H1 (cell line): ENCODE measurements at regions not wholly inside any gene's neighbourhood (a gene's known extent, or its start where the extent isn't known, plus 50 kb on each side); places are given as distances from the start of the nearest gene placed in this dataset.

Experiments used
- CTCF ChIA-PET: fragments of 300-600 bp; sonication (Branson Sonifier 250); formaldehyde crosslinking; loops from one replicate; lab custom pipeline; 2021; ENCODE audit not compliant: partially characterized antibody; lab: Charles Lee
- POLR2A ChIA-PET: fragments of 300-600 bp; sonication (Branson Sonifier 250); formaldehyde crosslinking; loops from one replicate; lab custom pipeline; 2021; ENCODE audit warnings: inconsistent platforms; ENCODE audit not compliant: partially characterized antibody; lab: Charles Lee
- DNase-seq, 2 experiments: peaks; one replicate each; pipeline versions ENCODE4 v3.0.0 to v3.0.0-alpha.2; 2010 to 2022; ENCODE audit warnings: low spot score in 2 of 2, low read depth in 1 of 2, mixed read lengths in 1 of 2
- FAIRE-seq: peaks from 2 replicates; lab custom pipeline; 2011; peaks lifted over from hg19 to GRCh38; lab: Jason Lieb, UNC
- H2AFZ ChIP-seq: 2 replicates; pipeline ENCODE4 v1.8.1; 2012; ENCODE audit warnings: low read length, inconsistent platforms
- H2AK5ac ChIP-seq: 2 replicates; pipeline ENCODE4 v1.6.1; 2013; ENCODE audit warnings: low read depth, low read length
- H2BK120ac ChIP-seq: replicated peaks from 2 replicates; pipeline ENCODE3; 2013; ENCODE audit warnings: low read depth, low read length, inconsistent platforms
- H2BK12ac ChIP-seq: 2 replicates; pipeline ENCODE4 v1.6.1; 2013; ENCODE audit warnings: low read depth, low read length
- H2BK15ac ChIP-seq: 2 replicates; pipeline ENCODE4 v1.6.1; 2013; ENCODE audit warnings: low read length
- H2BK20ac ChIP-seq: 2 replicates; pipeline ENCODE4 v1.6.1; 2013; ENCODE audit warnings: low read length
- H2BK5ac ChIP-seq: 2 replicates; pipeline ENCODE4 v1.6.1; 2013; ENCODE audit warnings: low read depth, low read length
- H3K14ac ChIP-seq: 2 replicates; pipeline ENCODE4 v1.6.1; 2013; ENCODE audit warnings: inconsistent platforms; ENCODE audit not compliant: insufficient read length
- H3K18ac ChIP-seq: 2 replicates; pipeline ENCODE4 v1.6.1; 2013; ENCODE audit warnings: low read length; ENCODE audit errors: extremely low read depth
- H3K23ac ChIP-seq: 2 replicates; pipeline ENCODE4 v1.6.1; 2013; ENCODE audit warnings: inconsistent platforms; ENCODE audit not compliant: insufficient read length
- H3K23me2 ChIP-seq: 2 replicates; pipeline ENCODE4 v1.6.1; 2013; ENCODE audit warnings: low read depth, low read length
- H3K27ac ChIP-seq: 2 replicates; pipeline ENCODE4 v1.6.1; 2011; ENCODE audit warnings: low read depth, low read length, inconsistent platforms
- H3K27me3 ChIP-seq, 4 experiments: replicated peaks in 1 of 4; 1 replicate in 1 of 4; 2 replicates in 3 of 4; pipeline versions ENCODE4 v1.6.1 to v1.8.1; 2011 to 2013; ENCODE audit warnings: low read length in 3 of 4, mild to moderate bottlenecking in 3 of 4, inconsistent platforms in 2 of 4, mixed read lengths in 2 of 4, moderate library complexity in 1 of 4; ENCODE audit not compliant: control insufficient read depth in 3 of 4, insufficient read depth in 3 of 4; ENCODE audit errors: extremely low read depth in 1 of 4
- H3K36me3 ChIP-seq, 4 experiments: 2 replicates each; pipeline versions ENCODE4 v1.6.1 to v1.8.1; 2011 to 2013; ENCODE audit warnings: mild to moderate bottlenecking in 4 of 4, low read length in 3 of 4, moderate library complexity in 2 of 4, control low read depth in 1 of 4, inconsistent platforms in 1 of 4; ENCODE audit not compliant: insufficient read depth in 4 of 4, control insufficient read depth in 2 of 4
- H3K4ac ChIP-seq: replicated peaks from 2 replicates; pipeline ENCODE3; 2013; ENCODE audit warnings: low read length, low read depth, mixed read lengths, inconsistent platforms; ENCODE audit not compliant: insufficient read length
- H3K4me1 ChIP-seq, 4 experiments: replicated peaks in 1 of 4; 1 replicate in 1 of 4; 2 replicates in 3 of 4; pipeline versions ENCODE4 v1.6.1 to v1.8.1; 2011 to 2013; ENCODE audit warnings: low read length in 3 of 4, inconsistent platforms in 2 of 4, mixed read lengths in 1 of 4; ENCODE audit not compliant: insufficient read depth in 4 of 4, control insufficient read depth in 3 of 4
- H3K4me2 ChIP-seq, 2 experiments: 2 replicates each; pipeline versions ENCODE4 v1.6.1 to v1.8.1; 2011 to 2013; ENCODE audit warnings: low read depth in 2 of 2, low read length in 2 of 2, control low read depth in 1 of 2, inconsistent platforms in 1 of 2, mild to moderate bottlenecking in 1 of 2; ENCODE audit not compliant: insufficient read depth in 1 of 2
- H3K4me3 ChIP-seq, 4 experiments: fragments of 200-600, 300-600 bp in 1 of 4; sonication (generic), shearing (Covaris generic), sonication (Bioruptor Twin) in 1 of 4; 2 replicates each; pipeline versions ENCODE4 v1.5.1 to v1.8.1; 2011 to 2016; ENCODE audit warnings: low read length in 4 of 4, low read depth in 3 of 4, control low read depth in 2 of 4, inconsistent platforms in 2 of 4, mild to moderate bottlenecking in 2 of 4, mixed read lengths in 1 of 4, moderate library complexity in 1 of 4; ENCODE audit not compliant: insufficient read depth in 2 of 4; ENCODE audit errors: extremely low read depth in 1 of 4
- H3K56ac ChIP-seq: replicated peaks from 2 replicates; pipeline ENCODE3; 2013; ENCODE audit warnings: low read depth, mild to moderate bottlenecking, mixed read lengths, low read length, inconsistent platforms; ENCODE audit not compliant: insufficient read length
- H3K79me1 ChIP-seq: 2 replicates; pipeline ENCODE4 v1.6.1; 2013; ENCODE audit warnings: low read depth, low read length, control low read depth
- H3K79me2 ChIP-seq, 2 experiments: 2 replicates each; pipeline versions ENCODE4 v1.6.1 to v1.8.1; 2012 to 2013; ENCODE audit warnings: low read length in 2 of 2, mild to moderate bottlenecking in 2 of 2, inconsistent platforms in 1 of 2; ENCODE audit not compliant: insufficient read depth in 2 of 2, control insufficient read depth in 1 of 2
- H3K9ac ChIP-seq, 4 experiments: replicated peaks in 1 of 4; 1 replicate in 1 of 4; 2 replicates in 3 of 4; pipeline versions ENCODE4 v1.6.1 to v1.8.1; 2011 to 2013; ENCODE audit warnings: low read depth in 3 of 4, low read length in 3 of 4, control low read depth in 2 of 4, mild to moderate bottlenecking in 2 of 4, moderate library complexity in 2 of 4, inconsistent platforms in 1 of 4; ENCODE audit errors: extremely low read depth in 1 of 4
- H3K9me3 ChIP-seq, 2 experiments: 2 replicates each; pipeline versions ENCODE4 v1.6.1 to v1.8.1; 2012 to 2013; ENCODE audit warnings: mild to moderate bottlenecking in 2 of 2, moderate library complexity in 2 of 2, control low read depth in 1 of 2, inconsistent platforms in 1 of 2, low read depth in 1 of 2, low read length in 1 of 2, mixed read lengths in 1 of 2; ENCODE audit not compliant: insufficient read depth in 2 of 2
- H4K20me1 ChIP-seq, 2 experiments: replicated peaks in 1 of 2; 2 replicates each; pipeline versions ENCODE3 to v1.8.1; 2011 to 2013; ENCODE audit warnings: inconsistent platforms in 2 of 2, low read length in 2 of 2, mild to moderate bottlenecking in 1 of 2; ENCODE audit not compliant: insufficient read depth in 2 of 2, control insufficient read depth in 1 of 2
- H4K5ac ChIP-seq: 2 replicates; pipeline ENCODE4 v1.6.1; 2013; ENCODE audit warnings: low read length, low read depth, mixed read lengths, inconsistent platforms; ENCODE audit not compliant: insufficient read length
- H4K8ac ChIP-seq: 2 replicates; pipeline ENCODE4 v1.8.0; 2013; ENCODE audit warnings: mild to moderate bottlenecking, moderate library complexity, low read length, inconsistent platforms; ENCODE audit not compliant: insufficient read depth; ENCODE audit errors: extremely low read depth
- H4K91ac ChIP-seq: replicated peaks from 2 replicates; pipeline ENCODE3; 2013; ENCODE audit warnings: low read length, mixed read lengths, inconsistent platforms; ENCODE audit not compliant: insufficient read length
- CTCF ChIP-seq, 3 experiments: IDR thresholded peaks; 1 replicate in 2 of 3; 2 replicates in 1 of 3; pipeline versions ENCODE4 v1.5.1 to v1.6.1; 2011; ENCODE audit warnings: low read length in 3 of 3, mild to moderate bottlenecking in 3 of 3, inconsistent platforms in 2 of 3, low read depth in 1 of 3, moderate library complexity in 1 of 3; ENCODE audit not compliant: insufficient read depth in 1 of 3; ENCODE audit errors: control extremely low read depth in 1 of 3
- RAD21 ChIP-seq, 2 experiments: IDR thresholded peaks in 1 of 2; conservative IDR thresholded peaks in 1 of 2; 2 replicates each; pipeline ENCODE4 v1.6.1; 2011; ENCODE audit warnings: low read depth in 2 of 2, low read length in 2 of 2, improper control_type of control experiment in 1 of 2, inconsistent platforms in 1 of 2, mild to moderate bottlenecking in 1 of 2, moderate library complexity in 1 of 2
- TBP ChIP-seq: IDR thresholded peaks from 2 replicates; pipeline ENCODE4 v1.6.1; 2011; ENCODE audit warnings: low read depth, low read length, improper control_type of control experiment
- WGBS, 2 experiments: shearing (Covaris generic) in 1 of 2; methylation state at CpG; one replicate each; pipeline versions ENCODE4 v1.1.6 to v1.1.7; 2013 to 2015; ENCODE audit warnings: low lambda C conversion rate in 2 of 2, mixed read lengths in 2 of 2, inconsistent platforms in 1 of 2, low coverage in 1 of 2, missing lambda C conversion rate in 1 of 2; ENCODE audit not compliant: insufficient replicate concordance in 2 of 2, insufficient coverage in 1 of 2, insufficient read length in 1 of 2; ENCODE audit errors: extremely low coverage in 1 of 2, missing lambda C conversion rate in 1 of 2; 5-methylcytosine and 5-hydroxymethylcytosine counted together

GRCh38 chr9:135344523-135344901, 135.1 kb upstream of the PPP1R26 start:
- Histone ChIP-seq H3K79me2 (no peaks in the 10 kb centered on the region), H2BK15ac (peak overlapping the region; percentile 97; the same call in 1 of the 2 replicates), H2BK12ac (peak overlapping the region; percentile 75; the same call in 1 of the 2 replicates), H3K18ac (no peak overlapping the region; the same call in 1 of the 2 replicates), H2BK120ac (no peak overlapping the region), H3K4me1 (peaks cover 2 to 25% (median 15%) of the 10 kb centered on the region in 4 experiments), H2AFZ (no peak overlapping the region), H3K23ac (no peak overlapping the region), H3K79me1 (no peaks in the 10 kb centered on the region), H3K23me2 (no peaks in the 10 kb centered on the region), H4K8ac (no peak overlapping the region), H3K56ac (no peak overlapping the region), H2BK5ac (no peak overlapping the region), H3K36me3 (no peaks in the 10 kb centered on the region), H4K20me1 (no peaks in the 10 kb centered on the region), H2AK5ac (no peak overlapping the region), H4K91ac (no peak overlapping the region), H3K27me3 (no peaks in the 10 kb centered on the region), H3K14ac (no peak overlapping the region), H3K4me2 (no peak overlapping the region), H3K4me3 (no peak overlapping the region), H3K9ac (no peak overlapping the region), H3K4ac (no peak overlapping the region), H2BK20ac (0 out of 2 replicates have a peak overlapping the region, but pooled peaks have one; percentile 86), H3K27ac (no peak overlapping the region), H3K9me3 (no peaks in the 10 kb centered on the region), H4K5ac (no peak overlapping the region)
- ChIA-PET POLR2A (no interaction called here), CTCF (interaction anchor here (0.6 to 9.5 kb wide), 26 partner anchors 9 to 258 kb away, joined by 3 to 74 read pairs (median 4); no protein-coding TSS in a partner anchor)
- no peak for DNase-seq
- WGBS, 2 experiments = 81% methylated on average over 6 of the region's 7 CpGs; no CpG with 5 or more reads in 1 of the 2 experiments
- no peak for FAIRE-seq
- TF ChIP-seq TBP = no peak
- TF ChIP-seq RAD21 (IDR thresholded peaks at IDR 0.05 in 1 of 2, conservative IDR thresholded peaks at IDR 0.05 in 1 of 2; ENCODE audit: low read depth in 2 of 2, low read length in 2 of 2) = peak; percentile 50 to 64
- peak in 2 of 3 experiments; percentile 57 to 73; a peak in 3 of 4 replicates for TF ChIP-seq CTCF (IDR thresholded peaks at IDR 0.05; ENCODE audit: control extremely low read depth in 1 of 3, insufficient read depth in 1 of 3, low read depth in 1 of 3, low read length in 3 of 3)
